ENCODE measurements at regions not wholly inside any gene's neighbourhood (a gene's known extent, or its start where the extent isn't known, plus 50 kb on each side); places are given as distances from the start of the nearest gene placed in this dataset.

DNA sequence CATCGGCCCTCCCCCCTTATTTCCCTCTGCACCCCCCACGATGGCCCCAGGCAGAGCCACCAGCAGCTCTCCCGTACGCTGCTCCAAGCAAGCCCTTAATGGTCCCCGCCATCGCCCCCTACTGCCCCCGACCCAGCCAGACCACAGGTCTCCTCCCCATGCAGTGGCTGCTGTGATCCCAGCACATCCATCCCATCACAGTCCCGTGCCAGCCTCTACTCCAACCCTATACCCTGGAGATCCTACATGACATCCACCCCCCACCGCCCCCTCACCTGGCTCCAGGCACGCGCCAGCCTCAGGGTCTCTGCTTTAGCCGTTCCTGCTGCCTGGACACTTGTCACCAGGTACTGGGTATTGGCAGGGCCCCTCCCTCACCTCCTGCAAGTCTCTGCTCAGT lies 85.8 kb upstream of the RTL6 start:
- no peak overlapping the region for H3K4me2 ChIP-seq
- peaks cover 2% of the 10 kb centered on the region for H3K9me3 Mint-ChIP-seq
- no peaks in the 10 kb centered on the region for H3K36me3 ChIP-seq
- TF ChIP-seq, protein P1, sequence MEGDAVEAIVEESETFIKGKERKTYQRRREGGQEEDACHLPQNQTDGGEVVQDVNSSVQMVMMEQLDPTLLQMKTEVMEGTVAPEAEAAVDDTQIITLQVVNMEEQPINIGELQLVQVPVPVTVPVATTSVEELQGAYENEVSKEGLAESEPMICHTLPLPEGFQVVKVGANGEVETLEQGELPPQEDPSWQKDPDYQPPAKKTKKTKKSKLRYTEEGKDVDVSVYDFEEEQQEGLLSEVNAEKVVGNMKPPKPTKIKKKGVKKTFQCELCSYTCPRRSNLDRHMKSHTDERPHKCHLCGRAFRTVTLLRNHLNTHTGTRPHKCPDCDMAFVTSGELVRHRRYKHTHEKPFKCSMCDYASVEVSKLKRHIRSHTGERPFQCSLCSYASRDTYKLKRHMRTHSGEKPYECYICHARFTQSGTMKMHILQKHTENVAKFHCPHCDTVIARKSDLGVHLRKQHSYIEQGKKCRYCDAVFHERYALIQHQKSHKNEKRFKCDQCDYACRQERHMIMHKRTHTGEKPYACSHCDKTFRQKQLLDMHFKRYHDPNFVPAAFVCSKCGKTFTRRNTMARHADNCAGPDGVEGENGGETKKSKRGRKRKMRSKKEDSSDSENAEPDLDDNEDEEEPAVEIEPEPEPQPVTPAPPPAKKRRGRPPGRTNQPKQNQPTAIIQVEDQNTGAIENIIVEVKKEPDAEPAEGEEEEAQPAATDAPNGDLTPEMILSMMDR (IDR thresholded peaks at IDR 0.05): peak; percentile 15
- TF ChIP-seq EZH2 (IDR thresholded peaks at IDR 0.05) (no peak), EZH2phosphoT487 (IDR thresholded peaks at IDR 0.05) (no peak)
- H4K20me1 ChIP-seq (ENCODE audit: low read depth): no peaks in the 10 kb centered on the region
- no peaks in the 10 kb centered on the region for H3K27me3 ChIP-seq
- peaks cover 12% of the 10 kb centered on the region for H3K27me3 Mint-ChIP-seq (ENCODE audit: insufficient read depth, low read depth)
- H3F3A ChIP-seq (ENCODE audit: low read depth): peaks cover 10% of the 10 kb centered on the region
- H3K9me3 ChIP-seq (ENCODE audit: low read depth): no peaks in the 10 kb centered on the region
- peaks cover 16% of the 10 kb centered on the region for H3K4me1 ChIP-seq
- H2AFZ ChIP-seq (replicated peaks): no peak overlapping the region
- H3K4me3 Mint-ChIP-seq: no peak overlapping the region
- peak overlapping the region; percentile 82 for H3K27ac Mint-ChIP-seq
- no peak overlapping the region for H3K27ac ChIP-seq
- H3K79me2 ChIP-seq (ENCODE audit: low read depth): no peaks in the 10 kb centered on the region
- no peak overlapping the region for H3K9ac ChIP-seq
- no peak for DNase-seq (ENCODE audit: low spot score)
- H3K36me3 Mint-ChIP-seq: no peaks in the 10 kb centered on the region
- peaks cover 25% of the 10 kb centered on the region for H3K4me1 Mint-ChIP-seq
- no peak overlapping the region for H3K4me3 ChIP-seq

DNA sequence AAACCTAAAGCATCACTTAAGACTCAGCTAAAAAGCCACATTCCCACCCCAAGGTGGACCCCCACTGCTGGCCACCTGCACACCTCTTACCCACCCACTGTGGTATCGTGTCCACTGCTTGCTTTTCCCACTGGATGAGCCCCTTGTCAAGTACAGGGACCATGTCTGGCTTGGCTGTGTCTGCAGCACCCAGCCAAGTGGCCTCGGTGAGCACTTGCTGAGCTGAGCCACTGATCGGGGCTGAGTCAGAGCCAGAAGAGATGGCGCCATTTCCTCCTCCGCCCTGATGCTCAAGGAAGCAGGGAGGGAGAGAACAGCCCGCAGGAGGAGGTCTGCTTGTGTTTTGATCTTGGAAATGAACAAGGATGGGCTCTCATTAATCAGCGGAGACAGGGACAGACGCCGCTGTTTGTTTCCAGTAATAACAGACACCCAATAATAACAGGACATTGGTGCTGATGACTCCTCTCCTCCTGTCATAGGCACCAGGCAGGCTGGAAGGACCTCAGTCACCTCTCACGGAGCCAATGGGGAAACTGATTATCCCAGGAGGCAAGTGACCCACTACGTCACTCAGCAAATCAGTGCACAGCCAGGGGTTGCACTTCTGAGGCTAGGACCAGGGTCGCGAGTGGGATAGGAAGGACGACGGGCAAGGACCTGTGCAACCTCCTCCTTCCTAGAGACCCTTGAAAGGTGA lies 85.2 kb upstream of the RTL6 start:
- TF ChIP-seq, protein P1 (IDR thresholded peaks at IDR 0.05): no peak
- TF ChIP-seq EZH2 (IDR thresholded peaks at IDR 0.05) (no peak), EZH2phosphoT487 (IDR thresholded peaks at IDR 0.05) (no peak)
- Mint-ChIP-seq H3K4me1 (peaks cover 25% of the 10 kb centered on the region), H3K9me3 (peaks cover 2% of the 10 kb centered on the region), H3K36me3 (no peaks in the 10 kb centered on the region), H3K27ac (no peak overlapping the region), H3K4me3 (no peak overlapping the region), H3K27me3 (ENCODE audit: insufficient read depth, low read depth) (peaks cover 12% of the 10 kb centered on the region)
- H3K36me3 ChIP-seq: no peaks in the 10 kb centered on the region
- H3K27ac ChIP-seq: no peak overlapping the region
- no peak overlapping the region for H3K9ac ChIP-seq
- no peak for DNase-seq (ENCODE audit: low spot score)
- H3K4me3 ChIP-seq: no peak overlapping the region
- no peaks in the 10 kb centered on the region for H3K79me2 ChIP-seq (ENCODE audit: low read depth)
- H3K4me1 ChIP-seq: peaks cover 16% of the 10 kb centered on the region
- no peak overlapping the region for H2AFZ ChIP-seq (replicated peaks)
- no peak overlapping the region for H3K4me2 ChIP-seq
- peaks cover 10% of the 10 kb centered on the region for H3F3A ChIP-seq (ENCODE audit: low read depth)
- H3K27me3 ChIP-seq: no peaks in the 10 kb centered on the region
- H4K20me1 ChIP-seq (ENCODE audit: low read depth): no peaks in the 10 kb centered on the region
- no peaks in the 10 kb centered on the region for H3K9me3 ChIP-seq (ENCODE audit: low read depth)

DNA sequence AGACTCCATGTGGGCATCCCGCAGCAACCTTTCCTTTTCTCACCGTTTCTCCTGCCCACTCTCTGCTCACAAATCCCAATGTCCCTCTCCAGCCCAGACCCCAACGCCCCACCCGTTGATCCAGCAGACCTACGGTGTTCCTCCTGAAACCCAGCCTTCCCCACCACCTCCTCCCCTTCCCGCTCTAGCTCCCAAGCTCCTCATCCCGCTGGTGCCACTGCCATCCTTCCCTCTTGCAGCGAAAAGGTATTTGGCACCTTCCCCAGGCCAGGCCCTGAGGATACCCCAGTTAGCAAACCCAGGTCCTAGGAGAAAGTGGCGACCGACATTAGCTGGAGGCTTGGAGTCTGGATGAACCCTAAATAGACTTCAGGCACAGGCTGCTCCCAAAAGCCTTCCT lies 84.0 kb upstream of the RTL6 start:
- Mint-ChIP-seq H3K27me3 (ENCODE audit: insufficient read depth, low read depth) (peaks cover 9% of the 10 kb centered on the region), H3K27ac (no peak overlapping the region)
- TF ChIP-seq EZH2phosphoT487 (IDR thresholded peaks at IDR 0.05) (no peak), EZH2 (IDR thresholded peaks at IDR 0.05) (no peak)
- TF ChIP-seq, protein P1 (IDR thresholded peaks at IDR 0.05): no peak

More for the DNA sequence above, 84.0 kb upstream of the RTL6 start:
- H3K4me1 ChIP-seq: peaks cover 9% of the 10 kb centered on the region
- H3K4me3 ChIP-seq: no peak overlapping the region
- no peaks in the 10 kb centered on the region for H3K9me3 ChIP-seq (ENCODE audit: low read depth)
- H3K27ac ChIP-seq: no peak overlapping the region
- no peak overlapping the region for H2AFZ ChIP-seq (replicated peaks)
- no peak overlapping the region for H3K4me3 Mint-ChIP-seq
- no peak for DNase-seq (ENCODE audit: low spot score)
- H3K9ac ChIP-seq: no peak overlapping the region
- H3K27me3 ChIP-seq: no peaks in the 10 kb centered on the region
- peaks cover 6% of the 10 kb centered on the region for H3F3A ChIP-seq (ENCODE audit: low read depth)
- H4K20me1 ChIP-seq (ENCODE audit: low read depth): no peaks in the 10 kb centered on the region
- no peaks in the 10 kb centered on the region for H3K79me2 ChIP-seq (ENCODE audit: low read depth)
- no peak overlapping the region for H3K4me2 ChIP-seq
- no peaks in the 10 kb centered on the region for H3K36me3 ChIP-seq
- no peaks in the 10 kb centered on the region for H3K36me3 Mint-ChIP-seq
- no peaks in the 10 kb centered on the region for H3K9me3 Mint-ChIP-seq
- H3K4me1 Mint-ChIP-seq: peaks cover 14% of the 10 kb centered on the region
